ENCODE measurements at regions not wholly inside any gene's neighbourhood (a gene's known extent, or its start where the extent isn't known, plus 50 kb on each side); places are given as distances from the start of the nearest gene placed in this dataset.

- Histone ChIP-seq H3K9me3 (no peaks in the 10 kb centered on the region), H3K4me2 (no peak overlapping the region), H2AFZ (ENCODE audit: low read depth) (no peak overlapping the region), H3K36me3 (replicated peaks in 1 of 2; ENCODE audit: control insufficient read depth in 1 of 2, insufficient read depth in 2 of 2, low read length in 1 of 2) (no peaks in the 10 kb centered on the region), H4K20me1 (ENCODE audit: insufficient read depth) (0 out of 2 replicates have a peak, but pooled peaks cover 4% of the 10 kb centered on the region), H3K9ac (no peak overlapping the region), H3K4me3 (ENCODE audit: low read depth in 2 of 2, low read length in 1 of 2) (no peak overlapping the region), H3K79me2 (ENCODE audit: insufficient read depth) (no peaks in the 10 kb centered on the region), H3K9me2 (no peaks in the 10 kb centered on the region), H3K27ac (ENCODE audit: low read depth in 2 of 2, low read length in 1 of 2) (no peak overlapping the region), H3F3A (replicated peaks; ENCODE audit: insufficient read depth) (no peaks in the 10 kb centered on the region), H3K27me3 (ENCODE audit: insufficient read depth) (no peaks in the 10 kb centered on the region), H3K4me1 (ENCODE audit: control insufficient read depth in 1 of 2, insufficient read depth in 2 of 2, low read depth in 1 of 2, low read length in 1 of 2) (peaks cover 0 to 11% of the 10 kb centered on the region in 2 experiments; a peak in 1 of 4 replicates)
- ChIA-PET CTCF (no interaction called here), POLR2A (no interaction called here)
- 79% methylated on average over 1 of the region's 1 CpG for WGBS (ENCODE audit: low lambda C conversion rate)
- no peak for TF ChIP-seq CHD2 (IDR thresholded peaks at IDR 0.05; ENCODE audit: low read length, partially characterized antibody)
- no peak for TF ChIP-seq TEAD4 (IDR thresholded peaks at IDR 0.05; ENCODE audit: borderline replicate concordance, insufficient read depth)
- TF ChIP-seq SMC3 (IDR thresholded peaks at IDR 0.05; ENCODE audit: low read depth, low read length): no peak
- no peak for TF ChIP-seq USF2 (IDR thresholded peaks at IDR 0.05; ENCODE audit: borderline replicate concordance, low read depth, low read length)
- TF ChIP-seq EP300 (IDR thresholded peaks at IDR 0.05; ENCODE audit: borderline replicate concordance in 1 of 2, low read depth in 1 of 2, low read length in 1 of 2): no peak
- no peak for TF ChIP-seq CTCF (IDR thresholded peaks at IDR 0.05)
- TF ChIP-seq MAX (IDR thresholded peaks at IDR 0.05; ENCODE audit: low read depth): no peak
- TF ChIP-seq REST (IDR thresholded peaks at IDR 0.05; ENCODE audit: low read depth, low read length): no peak
- TF ChIP-seq JUND (IDR thresholded peaks at IDR 0.05): no peak
- TF ChIP-seq YY1 (IDR thresholded peaks at IDR 0.05; ENCODE audit: low read depth): no peak
- TF ChIP-seq FOSL2 (IDR thresholded peaks at IDR 0.05; ENCODE audit: borderline replicate concordance, low read depth): no peak
- no peak for TF ChIP-seq TCF12 (IDR thresholded peaks at IDR 0.05)
- no peak for TF ChIP-seq FOXM1 (IDR thresholded peaks at IDR 0.05; ENCODE audit: low read depth)
- no peak for TF ChIP-seq NRF1 (IDR thresholded peaks at IDR 0.05; ENCODE audit: low read depth, low read length)
- no peak for DNase-seq
Measured at GRCh38 chr16:85494315-85494714, 118.8 kb upstream of the GSE1 start.
